Right forelimb (tissue), 1 donor: ENCODE measurements at regions not wholly inside any gene's neighbourhood (a gene's known extent, or its start where the extent isn't known, plus 50 kb on each side); places are given as distances from the start of the nearest gene placed in this dataset.
A peak's percentile ranks its signal among the peaks of the same experiment; 100 is the strongest.
"Not testable (repeated sequence)": the region's sequence is repeated elsewhere in the genome, so short reads cannot be mapped to it uniquely, and the experiment has no call there.

ENCODE experiments used
- DNase-seq: peaks from one replicate; pipeline ENCODE4 v3.0.0-alpha.2; 2018

DNA sequence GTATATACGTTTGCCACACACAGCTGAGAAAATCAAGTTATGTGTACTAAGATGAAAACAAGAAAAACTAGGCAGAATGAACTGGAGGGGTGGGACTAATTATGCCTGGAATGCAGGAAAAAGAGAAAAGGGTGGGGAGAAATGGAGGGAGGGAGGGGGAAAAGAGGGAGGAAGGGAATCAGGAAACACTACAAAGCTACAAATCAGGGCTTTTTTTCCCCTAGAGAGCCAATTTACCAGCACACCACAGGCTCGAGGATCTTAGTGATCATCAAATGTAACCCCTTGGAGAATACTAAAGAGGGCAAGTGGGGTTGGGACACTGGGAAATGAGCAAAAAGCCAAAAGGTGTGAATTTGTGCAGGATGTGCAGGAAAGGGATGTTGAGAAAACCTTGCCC lies 451.9 kb downstream of the SMARCA1 start:
- no peak for DNase-seq

DNA sequence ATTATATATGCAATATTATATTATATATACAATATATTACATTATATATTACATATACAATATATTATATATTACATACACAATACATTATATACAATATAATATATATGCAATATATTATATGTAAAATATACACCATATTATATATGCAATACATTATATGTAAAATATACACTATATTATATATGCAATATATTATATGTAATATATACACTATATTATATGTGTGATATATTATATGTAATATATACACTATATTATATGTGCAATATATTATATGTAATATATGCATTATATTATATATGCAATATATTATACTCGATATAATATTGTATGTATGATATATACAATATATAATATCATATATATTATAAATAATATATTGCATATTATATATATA lies 457.4 kb downstream of the SMARCA1 start:
- DNase-seq: no peak

DNA sequence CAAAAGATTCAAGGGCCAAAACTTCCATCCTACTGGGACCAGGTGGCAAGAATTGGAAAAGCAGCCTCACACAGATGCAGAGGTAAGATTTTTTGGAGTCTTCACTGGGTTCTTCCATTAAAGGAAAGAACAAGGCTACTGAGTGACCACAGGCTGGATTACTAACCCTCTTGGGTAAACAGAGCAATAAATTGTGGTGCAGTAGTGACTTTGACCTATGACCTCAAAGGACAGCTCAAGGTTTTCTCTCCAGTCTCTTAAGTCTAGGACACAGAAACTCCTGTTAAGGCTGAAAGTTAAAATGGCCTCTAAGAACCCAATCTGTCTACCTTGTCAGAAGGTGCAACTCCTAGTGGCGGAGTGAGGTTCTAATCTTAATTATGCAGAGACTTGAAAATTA lies 464.9 kb downstream of the SMARCA1 start:
- no peak for DNase-seq

DNA sequence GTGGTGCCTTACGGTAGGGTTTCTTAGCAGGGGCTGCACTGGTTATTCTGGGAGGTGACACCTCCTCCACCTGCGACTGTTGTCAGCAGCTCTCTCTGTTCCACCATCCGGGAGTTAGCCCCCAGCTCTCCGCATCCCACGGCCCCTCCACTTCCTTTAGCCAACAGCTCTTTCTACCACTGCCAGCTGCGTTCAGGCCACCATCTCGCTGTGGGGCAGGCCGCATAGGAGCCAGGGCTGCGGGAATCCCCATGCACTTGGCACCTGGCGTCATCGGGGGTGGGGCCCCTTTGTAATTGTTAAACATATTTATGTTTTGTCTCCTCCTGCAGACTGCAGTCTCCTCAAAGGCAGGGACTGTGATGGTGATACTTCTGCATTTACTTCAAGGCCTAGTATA lies 480.2 kb downstream of the SMARCA1 start:
- DNase-seq: no peak

DNA sequence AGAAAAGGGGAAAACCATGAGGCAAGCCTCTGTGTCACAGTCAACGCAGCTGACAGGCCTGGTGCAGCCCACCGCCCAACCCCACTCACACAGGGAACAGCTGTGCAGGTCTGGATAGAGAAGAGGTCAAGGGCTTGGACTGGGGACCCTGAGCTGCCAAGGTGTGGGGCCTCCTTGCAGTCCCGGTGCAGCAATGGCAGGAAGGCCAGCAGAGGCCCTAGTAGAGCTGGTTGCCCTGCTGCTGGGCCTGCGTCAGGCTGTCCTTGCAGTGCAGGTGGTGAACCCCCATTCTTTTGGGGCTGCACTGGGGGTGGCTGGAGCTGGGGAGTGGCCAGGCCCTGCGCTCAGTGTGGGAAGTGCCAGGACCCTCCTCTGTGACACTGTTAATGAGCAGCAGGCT lies 482.0 kb downstream of the SMARCA1 start:
- no peak for DNase-seq

DNA sequence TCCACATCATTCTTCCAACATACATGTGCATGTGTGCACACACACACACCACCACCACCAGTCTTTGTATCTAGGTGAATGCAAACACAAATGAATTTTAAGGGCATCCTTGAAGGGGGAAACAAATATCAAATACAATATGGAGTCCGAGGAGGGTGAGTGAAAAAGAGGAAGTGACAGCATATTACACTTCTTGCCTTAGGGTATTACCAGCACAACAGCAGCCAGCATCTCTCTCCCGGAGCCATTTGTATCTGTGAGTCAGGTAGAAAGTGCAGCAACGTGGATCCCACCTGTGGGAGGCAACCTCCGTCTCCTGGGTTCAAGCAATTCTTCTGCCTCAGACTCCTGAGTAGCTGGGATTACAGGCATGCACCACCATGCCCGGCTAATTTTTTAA lies 483.2 kb downstream of the SMARCA1 start:
- no peak for DNase-seq

DNA sequence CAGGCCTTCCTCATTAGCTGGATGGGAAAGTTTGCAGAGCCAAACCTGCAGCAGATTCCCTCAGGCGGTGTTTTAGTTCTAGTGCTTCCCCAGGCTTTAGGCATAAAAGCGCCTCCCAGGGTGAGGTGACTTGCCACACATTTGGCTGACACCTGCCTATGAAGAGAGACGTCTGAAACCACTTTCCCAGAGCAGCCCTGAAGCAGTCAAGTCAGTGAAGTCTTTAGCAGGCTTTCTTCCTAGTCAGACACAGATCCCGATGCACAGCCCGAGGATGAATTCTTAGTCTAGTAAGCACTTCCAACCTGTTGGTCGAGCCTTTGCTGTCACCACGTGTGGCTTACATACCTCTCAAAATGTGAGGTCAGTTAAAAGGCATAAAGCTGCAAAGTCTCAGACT lies 484.1 kb downstream of the SMARCA1 start:
- no peak for DNase-seq

DNA sequence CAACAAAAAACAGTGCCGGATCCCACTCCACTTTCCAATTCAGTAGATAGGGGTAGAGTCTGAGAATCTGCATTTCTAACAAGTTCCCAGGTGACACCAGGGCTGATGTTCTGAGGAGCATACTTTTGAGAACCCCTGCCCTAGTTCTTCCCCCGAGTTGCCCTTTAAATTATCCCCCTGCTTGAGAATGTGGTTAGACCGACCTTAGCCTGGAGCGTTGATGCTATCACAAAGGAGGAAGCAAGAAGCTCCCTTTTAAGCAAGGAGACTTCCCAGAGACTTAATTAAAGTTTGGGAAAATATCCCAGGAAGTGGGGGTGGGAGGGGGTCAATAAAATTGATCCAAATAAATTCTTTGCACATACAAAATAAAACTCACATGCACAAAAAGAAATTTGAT lies 485.9 kb downstream of the SMARCA1 start:
- DNase-seq: no peak

DNA sequence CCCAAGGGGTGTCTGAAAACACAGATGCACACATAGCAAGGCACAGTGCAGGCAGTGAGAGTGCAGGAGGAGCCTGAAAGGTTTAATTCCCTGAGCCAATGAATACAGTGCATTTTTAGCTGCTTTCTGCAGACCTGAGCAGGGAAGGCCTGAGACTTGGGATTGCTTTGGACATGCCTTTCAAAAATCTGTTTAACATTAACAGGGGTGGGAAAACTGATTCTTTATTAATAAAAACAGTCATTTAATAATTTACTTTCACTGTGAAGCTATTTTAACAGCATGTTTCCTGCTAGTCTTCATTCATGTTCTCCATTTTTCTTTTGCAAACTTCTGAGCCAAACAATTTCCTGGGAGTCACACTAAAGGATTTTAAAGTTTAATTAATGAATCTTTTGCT lies 488.1 kb downstream of the SMARCA1 start:
- DNase-seq: no peak

DNA sequence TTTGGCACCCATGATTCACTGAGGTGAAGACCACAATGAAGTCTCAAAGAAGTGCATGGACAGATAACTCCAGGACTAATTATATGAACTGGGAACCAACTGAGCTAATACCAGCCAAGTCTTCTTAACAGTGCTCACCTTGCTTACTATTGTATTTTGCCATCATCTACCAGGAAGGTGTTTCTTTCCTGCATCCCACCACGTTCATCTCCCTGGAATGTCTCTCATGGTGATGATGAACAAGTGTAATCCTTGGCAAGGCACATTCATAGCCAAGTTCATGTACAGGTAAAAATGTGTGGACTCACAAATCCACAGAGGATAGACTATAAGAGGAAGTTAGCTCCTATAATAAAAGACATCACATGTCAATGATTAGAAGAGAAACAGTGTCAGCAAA lies 489.1 kb downstream of the SMARCA1 start:
- no peak for DNase-seq

DNA sequence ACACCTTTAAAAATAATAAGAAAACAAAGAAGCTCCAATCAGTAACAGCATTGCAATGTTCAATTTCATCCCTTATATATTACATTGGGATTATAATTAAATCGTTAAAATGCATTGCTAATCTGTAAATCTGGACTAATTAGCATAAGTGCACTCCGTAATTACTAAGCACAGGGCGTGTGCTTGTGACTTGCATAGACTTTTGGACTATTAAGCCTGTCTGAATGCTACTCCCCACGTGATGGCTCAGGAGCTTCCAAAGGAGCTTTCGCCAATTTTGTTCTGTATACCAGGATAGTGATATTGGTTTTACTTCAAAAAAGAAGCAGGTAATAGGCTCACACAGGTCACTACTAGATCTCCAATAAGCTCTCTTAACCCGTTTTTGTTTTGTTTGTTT lies 497.1 kb downstream of the SMARCA1 start:
- no peak for DNase-seq

DNA sequence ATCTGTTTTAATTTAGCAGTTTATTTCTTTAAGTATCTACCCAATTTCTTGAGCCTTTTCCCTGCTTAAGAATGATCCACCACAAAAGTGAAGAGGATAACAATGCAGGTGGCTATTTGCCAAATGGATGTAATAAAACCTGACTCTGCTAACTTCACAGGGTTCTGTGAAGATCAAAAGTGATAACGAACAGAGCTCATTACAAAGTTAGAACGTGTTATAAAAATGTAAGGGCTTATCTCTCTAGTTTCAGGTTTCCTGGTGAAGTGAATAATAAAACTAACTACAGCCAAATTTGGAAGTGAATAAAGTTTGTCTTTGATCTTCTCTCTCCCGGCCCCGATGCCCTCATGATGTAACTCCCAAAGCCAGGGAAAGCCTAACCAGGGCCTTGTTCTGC lies 497.9 kb downstream of the SMARCA1 start:
- DNase-seq: no peak

DNA sequence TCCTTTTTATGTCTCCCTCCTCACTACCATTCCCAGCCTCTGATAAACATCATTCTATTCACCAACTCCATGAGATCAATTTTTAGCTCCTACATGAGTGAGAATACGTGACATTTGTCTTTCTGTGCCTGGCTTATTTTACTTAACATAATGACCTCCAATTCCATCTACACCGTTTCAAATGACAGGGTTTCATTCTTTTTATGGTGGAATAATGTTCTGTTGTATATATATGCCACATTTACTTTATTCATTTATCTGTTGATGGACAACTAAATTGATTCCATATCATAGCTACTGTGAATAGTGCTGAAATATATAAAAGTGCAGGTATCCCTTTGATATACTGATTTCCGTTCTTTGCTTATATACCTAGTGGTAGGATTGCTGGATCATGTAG lies 503.9 kb downstream of the SMARCA1 start:
- DNase-seq: no peak

DNA sequence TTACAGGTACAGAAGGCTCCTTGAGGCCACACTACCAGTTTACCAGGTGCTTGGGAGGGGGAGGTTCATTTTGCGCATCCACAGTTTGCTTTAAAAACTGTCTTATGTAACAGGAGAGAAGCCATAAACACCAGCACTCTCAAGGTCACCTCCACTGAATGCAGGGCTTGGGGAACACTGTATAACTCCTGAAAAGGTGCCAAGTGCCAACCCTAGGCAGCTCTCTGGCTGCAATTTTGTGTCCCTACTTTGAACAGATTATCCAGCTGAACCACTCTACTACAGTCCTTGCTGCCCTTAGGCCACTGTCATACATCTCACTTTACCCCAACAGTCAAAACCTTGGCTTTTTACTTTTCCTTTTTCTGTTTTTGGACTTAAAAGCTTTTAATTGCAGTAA lies 507.9 kb downstream of the SMARCA1 start:
- DNase-seq: no peak

DNA sequence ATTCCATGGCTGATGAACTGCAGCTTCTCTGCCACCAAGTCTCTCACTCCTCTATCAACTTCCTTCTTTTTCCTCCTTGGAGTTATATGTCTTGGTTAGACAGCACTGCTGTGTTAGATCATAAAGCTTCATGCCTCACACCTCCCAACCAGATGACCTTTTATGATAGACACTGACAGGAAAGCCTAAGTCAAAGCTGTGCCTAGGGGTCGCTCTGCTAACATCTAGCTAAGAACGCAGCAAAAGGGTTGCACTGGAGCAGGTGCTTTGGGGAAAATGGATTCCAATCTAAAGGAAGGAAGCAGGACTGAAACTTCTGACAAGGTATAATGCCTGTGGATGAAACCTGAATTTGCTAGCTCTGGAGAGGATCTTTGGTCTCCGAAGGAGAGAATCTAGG lies 509.7 kb downstream of the SMARCA1 start:
- no peak for DNase-seq

DNA sequence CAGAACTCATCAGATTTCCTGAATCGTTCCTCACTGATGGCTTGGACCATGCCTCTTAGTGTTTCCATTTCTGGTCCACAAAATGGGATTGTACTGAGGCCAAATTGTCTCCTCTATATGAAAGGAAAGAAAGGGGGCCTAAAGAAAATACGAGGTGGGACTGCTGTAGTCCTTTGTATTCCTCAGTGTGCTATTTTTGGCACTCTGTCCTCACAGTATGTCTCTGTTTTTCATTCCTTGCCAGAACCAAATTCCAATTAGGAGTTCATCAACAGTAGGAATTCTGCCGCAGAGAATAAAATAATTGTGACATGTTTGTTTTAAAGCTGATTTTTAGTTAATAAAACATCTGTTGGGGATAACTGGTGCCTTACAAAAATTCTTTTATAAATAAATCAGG lies 515.7 kb downstream of the SMARCA1 start:
- no peak for DNase-seq

DNA sequence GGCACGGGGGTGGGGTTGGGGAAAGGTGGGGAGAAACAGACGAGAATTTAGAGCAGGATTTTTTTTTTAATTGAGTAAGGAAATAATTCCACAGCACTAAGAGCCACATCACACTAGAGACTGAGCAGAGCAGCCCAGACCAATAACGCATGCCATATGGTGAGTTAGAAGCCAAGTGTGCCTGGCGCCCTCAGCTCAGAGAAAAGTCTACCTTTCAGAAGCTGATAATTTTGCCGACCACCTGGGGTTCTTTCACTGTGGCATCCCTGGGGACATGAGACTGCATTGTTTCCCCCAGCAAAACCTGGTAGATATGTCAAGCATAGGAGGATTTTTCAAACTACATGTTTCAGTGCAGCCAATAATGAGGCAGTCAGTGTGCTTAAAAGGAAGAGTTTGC lies 516.8 kb downstream of the SMARCA1 start:
- no peak for DNase-seq

DNA sequence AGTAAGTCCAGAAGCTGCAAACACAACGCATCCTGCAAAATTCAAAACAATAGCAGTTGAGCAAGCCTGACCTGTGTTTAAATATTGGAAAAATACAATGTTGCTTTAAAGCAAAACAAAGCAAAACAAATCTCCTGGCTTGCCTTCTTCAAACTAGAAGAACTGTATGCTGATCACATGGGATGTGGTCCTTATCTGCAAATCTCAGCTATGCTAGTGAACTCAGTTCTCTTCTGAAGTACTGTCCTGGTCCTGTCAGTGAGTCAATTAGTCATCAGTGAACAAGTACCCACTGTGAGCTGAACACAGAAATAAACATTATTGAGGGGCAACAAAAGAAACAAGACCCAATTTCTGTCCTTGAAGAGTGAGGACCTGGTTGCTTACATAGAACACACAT lies 522.5 kb downstream of the SMARCA1 start:
- DNase-seq: no peak

DNA sequence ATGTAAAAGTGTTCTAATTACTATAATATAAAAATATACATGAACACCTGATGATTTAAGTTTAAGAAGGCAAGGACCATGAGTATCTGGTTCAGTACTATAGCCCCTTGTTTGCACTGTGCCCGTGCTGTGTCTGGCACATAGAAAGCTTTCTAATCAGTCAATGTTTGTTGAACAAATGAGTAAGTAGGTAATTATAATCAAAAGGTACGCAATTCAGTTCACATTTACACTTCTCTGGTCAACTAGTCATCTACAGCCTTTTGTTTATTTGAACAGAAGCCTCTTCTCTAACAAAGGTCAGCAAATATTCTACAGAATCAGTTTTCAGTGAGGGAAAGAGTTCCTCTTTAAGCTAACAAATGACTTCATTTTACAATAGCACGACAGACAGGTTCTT lies 523.3 kb downstream of the SMARCA1 start:
- no peak for DNase-seq

DNA sequence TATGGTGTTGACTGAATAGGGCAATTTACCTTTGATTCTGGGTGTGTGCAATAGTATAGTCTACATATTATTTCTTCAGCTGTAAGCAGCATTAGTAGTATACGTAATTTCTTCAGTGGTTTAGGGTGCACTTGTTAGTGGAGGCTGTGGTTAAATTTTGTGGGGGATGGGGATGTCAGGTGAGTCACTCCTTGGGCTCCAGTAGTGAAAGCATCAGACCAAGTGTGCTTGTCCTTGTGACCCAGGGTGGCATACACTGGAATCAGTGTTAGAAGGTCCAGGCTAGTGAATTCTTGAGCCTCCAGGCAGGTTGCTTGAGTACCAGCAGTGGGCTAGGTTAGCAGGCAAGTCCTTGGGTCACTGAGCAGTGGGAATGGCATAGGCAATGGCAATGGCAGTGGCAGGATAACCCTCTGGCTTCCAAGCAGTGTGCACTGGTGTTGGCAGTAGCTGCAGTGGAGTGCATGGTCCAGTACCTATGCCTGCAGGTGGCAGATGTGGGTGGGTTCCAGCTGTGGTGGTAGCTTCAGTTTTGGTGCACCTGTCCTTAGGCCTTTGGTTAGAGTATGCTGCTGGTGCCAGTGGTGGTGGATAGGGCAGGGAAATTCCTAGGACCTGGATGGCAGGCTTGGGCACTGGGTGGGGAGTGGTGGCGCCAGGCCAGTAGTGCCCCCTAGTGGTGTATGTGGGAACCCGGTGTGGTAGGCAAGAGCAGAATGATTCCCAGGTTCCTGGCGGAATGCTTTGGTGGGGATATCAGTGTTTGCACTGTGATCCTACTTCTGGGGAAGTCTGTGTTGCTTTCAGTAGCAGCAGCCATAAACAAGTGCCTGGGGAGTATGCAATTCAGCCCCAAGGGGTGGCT lies 531.0 kb downstream of the SMARCA1 start:
- DNase-seq: no peak

DNA sequence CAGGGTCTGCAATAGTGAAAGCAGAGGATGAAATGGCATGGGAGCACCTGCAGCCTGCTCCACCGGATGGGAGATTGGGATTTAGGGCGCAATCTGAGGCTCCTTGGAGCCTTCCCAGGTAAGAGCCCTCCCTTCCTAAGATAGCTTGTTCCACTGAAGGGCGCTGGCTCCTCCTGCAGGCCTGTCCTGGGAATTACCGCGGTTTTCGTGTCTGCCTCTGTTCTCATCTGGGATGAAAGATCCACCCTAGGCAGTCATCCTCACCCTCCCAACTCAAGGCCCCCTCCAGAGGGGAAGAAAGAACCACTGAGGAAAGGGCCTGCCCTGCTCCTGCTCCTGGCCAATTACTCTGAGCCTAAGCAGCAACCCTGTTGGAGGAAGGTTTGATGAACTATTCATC lies 547.5 kb downstream of the SMARCA1 start:
- DNase-seq: peak; percentile 54

DNA sequence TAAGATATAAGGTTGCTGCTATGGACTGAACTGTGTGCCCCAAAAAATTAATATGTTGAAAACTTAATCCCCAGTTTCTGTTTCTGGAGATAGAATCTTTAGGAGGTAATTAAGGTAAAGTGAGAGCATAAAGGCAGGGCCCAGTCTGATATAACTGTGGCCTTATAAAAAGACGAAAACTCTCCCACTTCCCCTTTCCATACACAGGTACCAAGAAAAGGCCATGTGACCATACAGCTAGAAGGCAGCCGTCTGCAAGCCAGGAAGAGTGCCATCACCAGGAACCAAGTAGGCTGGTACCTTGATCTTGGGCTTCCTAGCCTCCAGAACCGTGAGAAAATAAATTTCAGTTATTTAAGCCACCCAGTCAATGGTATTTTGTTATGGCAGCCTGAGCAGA lies 550.3 kb downstream of the SMARCA1 start:
- DNase-seq: no peak

DNA sequence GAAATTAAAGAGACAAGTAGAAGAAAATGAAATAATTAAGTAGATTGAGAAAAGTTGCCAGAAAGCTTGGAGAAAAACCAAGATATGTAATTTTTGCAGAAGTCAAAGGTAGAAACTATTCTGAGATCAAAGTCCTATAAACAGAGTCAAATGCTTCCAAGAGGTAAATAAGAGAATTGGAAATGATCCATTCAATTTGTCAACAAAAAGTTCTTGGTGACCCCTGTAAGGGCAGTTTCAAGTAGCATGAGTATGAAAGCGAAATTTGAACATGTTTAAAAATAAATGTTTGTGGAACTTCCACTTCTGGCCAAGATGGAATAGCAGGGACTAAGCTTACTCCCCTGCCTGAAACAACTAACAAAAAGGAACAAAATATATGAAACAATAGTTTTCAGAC lies 562.0 kb downstream of the SMARCA1 start:
- DNase-seq: no peak

DNA sequence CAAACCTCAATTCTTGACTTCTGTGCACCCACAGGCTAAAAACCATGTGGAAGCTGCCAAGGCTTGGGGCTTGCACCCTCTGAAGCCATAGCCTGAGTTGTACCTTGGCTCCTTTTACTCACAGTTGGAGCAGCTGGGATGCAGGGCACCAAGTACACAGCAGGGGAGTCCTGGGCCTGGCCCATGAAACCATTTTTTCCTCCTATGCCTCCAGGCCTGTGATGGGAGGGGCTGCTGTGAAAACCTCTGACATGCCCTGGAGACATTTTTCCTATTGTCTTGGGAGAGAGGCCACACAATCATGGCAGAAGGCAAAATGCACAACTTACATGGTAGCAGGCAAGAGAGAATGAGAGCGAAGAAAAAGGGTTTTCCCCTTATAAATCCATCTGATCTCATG lies 568.6 kb downstream of the SMARCA1 start:
- not testable (repeated sequence) for DNase-seq

DNA sequence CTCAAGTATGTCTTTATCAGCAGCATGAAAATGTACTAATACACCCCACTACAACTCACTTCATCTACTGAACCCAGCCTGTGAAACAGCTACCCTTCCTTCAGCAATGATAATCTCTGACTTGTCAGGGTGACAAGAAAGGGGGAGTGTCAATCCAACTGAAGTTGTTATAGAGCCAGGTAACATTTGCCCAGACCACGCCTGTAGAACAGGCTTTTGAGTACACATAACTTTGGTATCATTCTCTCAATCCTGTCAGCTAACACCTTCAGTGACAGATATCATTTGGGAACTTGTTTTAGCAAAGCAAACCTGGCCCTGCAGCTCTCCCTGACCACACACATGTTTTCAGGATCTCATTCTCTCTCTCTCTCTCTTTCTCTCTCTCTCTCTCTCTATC lies 592.2 kb downstream of the SMARCA1 start:
- DNase-seq: no peak
